ENCODE measurements at regions not wholly inside any gene's neighbourhood (a gene's known extent, or its start where the extent isn't known, plus 50 kb on each side); places are given as distances from the start of the nearest gene placed in this dataset.

DNA sequence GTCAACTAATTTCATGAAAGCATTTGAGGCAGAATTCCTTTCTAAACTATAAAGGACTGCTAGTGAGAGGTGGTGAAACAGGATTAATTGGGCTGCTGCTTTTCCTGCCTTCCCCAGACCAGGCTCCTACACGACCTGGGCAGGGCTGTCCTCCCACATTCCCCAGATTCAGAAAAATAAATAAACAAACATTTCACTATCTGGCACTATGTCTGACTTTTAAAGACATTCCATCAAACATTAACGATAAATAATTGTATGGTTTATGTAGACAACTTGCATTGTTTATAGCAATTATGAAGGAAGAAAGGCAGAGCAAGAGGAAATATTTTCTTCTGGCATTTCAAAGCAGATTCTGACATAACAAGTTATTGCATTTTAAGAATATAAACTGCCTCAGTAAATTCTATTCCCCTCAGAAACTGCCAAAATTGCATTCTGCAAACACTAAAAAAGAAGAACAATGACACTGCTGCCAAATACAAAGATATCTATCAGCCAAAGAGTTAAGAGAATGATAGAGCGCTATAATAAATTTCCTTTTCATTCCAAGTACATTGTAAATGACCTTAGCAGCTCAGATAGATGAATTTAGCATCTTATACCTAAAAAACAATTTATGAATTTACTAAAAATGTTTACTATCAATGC, 214.7 kb upstream of the INTU start:
- Histone ChIP-seq H3K4me1 (ENCODE audit: insufficient read depth, low read length) (no peaks in the 10 kb centered on the region), H3K27me3 (ENCODE audit: insufficient read depth, low read length, poor library complexity, severe bottlenecking) (no peaks in the 10 kb centered on the region), H3K36me3 (ENCODE audit: insufficient read depth, low read length) (no peaks in the 10 kb centered on the region), H3K27ac (ENCODE audit: low read depth, low read length) (no peak overlapping the region), H3K9me3 (ENCODE audit: low read length) (no peaks in the 10 kb centered on the region), H3K4me3 (ENCODE audit: low read length) (no peak overlapping the region)
- Mint-ChIP-seq H3K27ac (no peak overlapping the region), H3K27me3 (no peaks in the 10 kb centered on the region), H3K4me3 (no peak overlapping the region), H3K9me3 (peaks cover 0 to 6% (median 0%) of the 10 kb centered on the region in 5 donors), H3K36me3 (no peaks in the 10 kb centered on the region), H3K4me1 (no peaks in the 10 kb centered on the region)
- ChIA-PET CTCF (no interaction called here), POLR2A (no interaction called here)
- no peak for DNase-seq

DNA sequence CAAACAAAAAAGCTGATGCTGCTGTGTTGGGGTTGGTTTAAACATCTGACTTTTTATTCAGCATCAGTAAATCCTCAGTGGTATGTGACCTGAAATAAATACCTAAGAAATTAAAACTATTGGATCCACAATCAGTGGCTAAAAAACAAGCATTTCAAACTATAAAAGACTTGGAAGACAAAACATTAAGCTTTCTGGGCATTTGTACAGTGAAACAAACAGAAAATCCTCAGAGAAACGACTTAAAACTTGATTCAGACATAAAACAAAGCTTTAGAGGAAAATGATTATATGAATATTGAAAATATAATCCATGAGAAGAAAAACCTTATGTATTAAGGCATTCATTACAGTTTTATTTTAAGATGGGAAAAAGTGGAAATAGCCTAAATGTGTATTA, 213.3 kb upstream of the INTU start:
- H3K9me3 Mint-ChIP-seq, result peaks cover 0 to 6% (median 0%) of the 10 kb centered on the region in 5 donors
- H3K4me3 Mint-ChIP-seq, result no peak overlapping the region
- no peaks in the 10 kb centered on the region for H3K9me3 ChIP-seq (ENCODE audit: low read length)
- H3K4me1 Mint-ChIP-seq, result no peaks in the 10 kb centered on the region
- H3K27ac Mint-ChIP-seq, result no peak overlapping the region
- no peak overlapping the region for H3K27ac ChIP-seq (ENCODE audit: low read depth, low read length)
- DNase-seq, result no peak
- no peaks in the 10 kb centered on the region for H3K27me3 Mint-ChIP-seq
- POLR2A ChIA-PET, result no interaction called here
- H3K36me3 Mint-ChIP-seq, result no peaks in the 10 kb centered on the region
- no peaks in the 10 kb centered on the region for H3K36me3 ChIP-seq (ENCODE audit: insufficient read depth, low read length)
- H3K4me3 ChIP-seq (ENCODE audit: low read length), result no peak overlapping the region
- CTCF ChIA-PET, result no interaction called here
- no peaks in the 10 kb centered on the region for H3K27me3 ChIP-seq (ENCODE audit: insufficient read depth, low read length, poor library complexity, severe bottlenecking)
- H3K4me1 ChIP-seq (ENCODE audit: insufficient read depth, low read length), result no peaks in the 10 kb centered on the region

GRCh38 chr4:127421437-127421836, 211.3 kb upstream of the INTU start:
- H3K9me3 Mint-ChIP-seq, result peaks cover 0 to 6% (median 2%) of the 10 kb centered on the region in 5 donors
- DNase-seq, result no peak
- no peaks in the 10 kb centered on the region for H3K4me1 Mint-ChIP-seq
- H3K4me3 ChIP-seq (ENCODE audit: low read length), result no peak overlapping the region
- POLR2A ChIA-PET, result no interaction called here
- CTCF ChIA-PET, result no interaction called here
- H3K27me3 ChIP-seq (ENCODE audit: insufficient read depth, low read length, poor library complexity, severe bottlenecking), result no peaks in the 10 kb centered on the region
- no peak overlapping the region for H3K4me3 Mint-ChIP-seq
- no peak overlapping the region for H3K27ac Mint-ChIP-seq
- no peaks in the 10 kb centered on the region for H3K36me3 ChIP-seq (ENCODE audit: insufficient read depth, low read length)
- H3K9me3 ChIP-seq (ENCODE audit: low read length), result no peaks in the 10 kb centered on the region
- no peaks in the 10 kb centered on the region for H3K27me3 Mint-ChIP-seq
- H3K36me3 Mint-ChIP-seq, result no peaks in the 10 kb centered on the region
- no peak overlapping the region for H3K27ac ChIP-seq (ENCODE audit: low read depth, low read length)
- no peaks in the 10 kb centered on the region for H3K4me1 ChIP-seq (ENCODE audit: insufficient read depth, low read length)

DNA sequence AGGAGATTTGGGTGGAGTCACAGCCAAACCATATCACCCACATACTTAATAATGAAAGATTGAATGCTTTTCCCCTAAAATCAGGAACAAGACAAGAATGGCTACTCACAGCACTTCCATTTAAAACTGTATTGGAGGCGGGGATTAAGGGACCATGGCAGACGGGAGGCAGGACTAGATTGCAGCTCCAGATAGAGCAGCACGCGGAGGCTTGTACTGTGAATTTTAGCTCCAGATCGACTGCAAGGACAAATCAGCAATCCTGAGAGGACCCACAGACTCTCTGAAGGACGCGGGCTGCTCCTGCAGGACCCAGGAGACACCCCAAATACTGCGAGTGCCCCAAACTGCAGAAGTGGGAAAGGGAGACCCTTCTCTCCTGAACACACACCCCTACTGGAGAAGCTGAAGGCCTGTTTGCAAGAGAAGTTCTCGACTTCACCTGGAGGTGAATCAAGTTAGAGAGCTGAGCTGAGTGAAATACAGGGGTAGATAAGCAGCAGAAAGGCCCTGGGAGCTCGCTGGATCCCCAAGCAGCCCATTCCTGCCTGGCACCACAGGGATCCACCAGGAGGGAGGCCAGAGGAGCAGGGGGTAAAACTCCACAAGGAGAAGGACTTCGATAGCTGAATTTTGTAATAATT, 207.4 kb upstream of the INTU start:
- Histone ChIP-seq H3K9me3 (ENCODE audit: low read length) (no peaks in the 10 kb centered on the region), H3K27me3 (ENCODE audit: insufficient read depth, low read length, poor library complexity, severe bottlenecking) (no peaks in the 10 kb centered on the region), H3K27ac (ENCODE audit: low read depth, low read length) (no peak overlapping the region), H3K4me3 (ENCODE audit: low read length) (no peak overlapping the region), H3K36me3 (ENCODE audit: insufficient read depth, low read length) (no peaks in the 10 kb centered on the region), H3K4me1 (ENCODE audit: insufficient read depth, low read length) (no peaks in the 10 kb centered on the region)
- Mint-ChIP-seq H3K4me3 (no peak overlapping the region), H3K36me3 (no peaks in the 10 kb centered on the region), H3K9me3 (peaks cover 0 to 7% (median 0%) of the 10 kb centered on the region in 5 donors), H3K27me3 (peaks cover 0 to 2% of the 10 kb centered on the region in 2 donors), H3K4me1 (no peaks in the 10 kb centered on the region), H3K27ac (no peak overlapping the region)
- ChIA-PET POLR2A (no interaction called here), CTCF (no interaction called here)
- no peak for DNase-seq

DNA sequence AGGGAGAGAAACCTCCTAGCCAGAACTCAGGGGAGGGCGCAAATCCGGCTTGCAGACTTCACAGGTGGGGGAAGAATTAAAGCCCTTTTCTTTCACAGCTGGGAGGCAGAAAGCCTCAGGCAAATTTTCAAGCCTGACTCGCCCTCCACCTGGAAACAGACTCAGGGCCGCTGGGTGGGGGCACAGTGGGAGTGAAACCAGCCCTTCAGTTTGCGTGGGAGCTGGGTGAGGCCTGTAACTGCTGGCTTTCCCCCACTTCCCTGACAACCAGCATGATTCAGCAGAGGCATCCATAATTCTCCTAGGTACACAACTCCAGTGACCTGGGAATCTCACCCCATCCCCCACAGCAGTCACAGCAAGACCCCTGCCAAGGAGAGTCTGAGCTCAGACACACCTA, 206.9 kb upstream of the INTU start:
- Histone ChIP-seq H3K4me1 (ENCODE audit: insufficient read depth, low read length) (no peaks in the 10 kb centered on the region), H3K27me3 (ENCODE audit: insufficient read depth, low read length, poor library complexity, severe bottlenecking) (no peaks in the 10 kb centered on the region), H3K36me3 (ENCODE audit: insufficient read depth, low read length) (no peaks in the 10 kb centered on the region), H3K9me3 (ENCODE audit: low read length) (no peaks in the 10 kb centered on the region), H3K4me3 (ENCODE audit: low read length) (no peak overlapping the region), H3K27ac (ENCODE audit: low read depth, low read length) (no peak overlapping the region)
- Mint-ChIP-seq H3K36me3 (no peaks in the 10 kb centered on the region), H3K27ac (no peak overlapping the region), H3K9me3 (peaks cover 0 to 7% (median 0%) of the 10 kb centered on the region in 5 donors), H3K27me3 (peaks cover 0 to 2% of the 10 kb centered on the region in 2 donors), H3K4me3 (no peak overlapping the region), H3K4me1 (no peaks in the 10 kb centered on the region)
- DNase-seq, result no peak
- ChIA-PET CTCF (no interaction called here), POLR2A (no interaction called here)

GRCh38 chr4:127441571-127441970, 191.2 kb upstream of the INTU start:
- POLR2A ChIA-PET, result no interaction called here
- CTCF ChIA-PET, result no interaction called here
- H3K27ac Mint-ChIP-seq, result no peak overlapping the region
- DNase-seq, result no peak
- H3K4me3 Mint-ChIP-seq, result no peak overlapping the region
- H3K9me3 Mint-ChIP-seq, result peaks cover 0 to 11% (median 0%) of the 10 kb centered on the region in 5 donors
- no peaks in the 10 kb centered on the region for H3K27me3 ChIP-seq (ENCODE audit: insufficient read depth, low read length, poor library complexity, severe bottlenecking)
- H3K27ac ChIP-seq (ENCODE audit: low read depth, low read length), result no peak overlapping the region
- H3K4me1 Mint-ChIP-seq, result no peaks in the 10 kb centered on the region
- H3K4me1 ChIP-seq (ENCODE audit: insufficient read depth, low read length), result no peaks in the 10 kb centered on the region
- no peaks in the 10 kb centered on the region for H3K36me3 ChIP-seq (ENCODE audit: insufficient read depth, low read length)
- H3K4me3 ChIP-seq (ENCODE audit: low read length), result no peak overlapping the region
- no peaks in the 10 kb centered on the region for H3K9me3 ChIP-seq (ENCODE audit: low read length)
- no peaks in the 10 kb centered on the region for H3K27me3 Mint-ChIP-seq
- no peaks in the 10 kb centered on the region for H3K36me3 Mint-ChIP-seq

- peaks cover 0 to 11% (median 0%) of the 10 kb centered on the region in 5 donors for H3K9me3 Mint-ChIP-seq
These were observed 187.3 kb upstream of the INTU start for GRCh38 chr4:127445471-127445870.

DNA sequence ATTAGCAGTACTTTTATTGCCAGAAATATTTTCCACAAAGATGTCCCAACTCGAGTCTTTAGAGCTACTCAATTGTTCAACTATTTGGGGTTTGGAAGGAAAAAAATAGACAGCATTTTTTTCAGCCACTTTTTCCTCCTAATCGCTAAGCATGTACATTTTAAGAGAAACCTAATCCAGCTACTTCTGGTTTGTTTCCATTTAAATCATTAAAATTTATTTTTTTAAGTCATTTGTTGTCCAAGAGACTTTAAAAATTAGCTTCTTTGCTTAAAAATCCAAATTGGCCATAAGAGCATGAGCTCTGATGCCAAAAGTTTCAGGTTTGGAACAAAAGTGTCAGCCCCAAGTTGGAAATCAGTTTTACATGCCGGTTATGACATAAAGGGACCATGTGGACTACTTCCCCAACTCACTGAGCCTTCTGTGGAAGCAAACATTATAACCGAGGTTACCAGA, 186.3 kb upstream of the INTU start:
- Histone ChIP-seq H3K27ac (ENCODE audit: low read depth, low read length) (no peak overlapping the region), H3K9me3 (ENCODE audit: low read length) (no peaks in the 10 kb centered on the region), H3K4me1 (ENCODE audit: insufficient read depth, low read length) (no peaks in the 10 kb centered on the region), H3K4me3 (ENCODE audit: low read length) (no peak overlapping the region), H3K27me3 (ENCODE audit: insufficient read depth, low read length, poor library complexity, severe bottlenecking) (no peaks in the 10 kb centered on the region), H3K36me3 (ENCODE audit: insufficient read depth, low read length) (no peaks in the 10 kb centered on the region)
- Mint-ChIP-seq H3K4me1 (no peaks in the 10 kb centered on the region), H3K27me3 (no peaks in the 10 kb centered on the region), H3K9me3 (peaks cover 0 to 11% (median 0%) of the 10 kb centered on the region in 5 donors), H3K4me3 (no peak overlapping the region), H3K36me3 (no peaks in the 10 kb centered on the region), H3K27ac (no peak overlapping the region)
- CTCF ChIA-PET, result no interaction called here
- DNase-seq, result no peak
- POLR2A ChIA-PET, result no interaction called here

More at GRCh38 chr4:127445471-127445870, 187.3 kb upstream of the INTU start:
- no peak overlapping the region for H3K27ac ChIP-seq (ENCODE audit: low read depth, low read length)
- no peaks in the 10 kb centered on the region for H3K27me3 Mint-ChIP-seq
- H3K27ac Mint-ChIP-seq, result no peak overlapping the region
- no peaks in the 10 kb centered on the region for H3K36me3 ChIP-seq (ENCODE audit: insufficient read depth, low read length)
- DNase-seq, result no peak
- H3K36me3 Mint-ChIP-seq, result no peaks in the 10 kb centered on the region
- H3K4me3 ChIP-seq (ENCODE audit: low read length), result no peak overlapping the region
- H3K27me3 ChIP-seq (ENCODE audit: insufficient read depth, low read length, poor library complexity, severe bottlenecking), result no peaks in the 10 kb centered on the region
- ChIA-PET CTCF (no interaction called here), POLR2A (no interaction called here)
- no peaks in the 10 kb centered on the region for H3K4me1 ChIP-seq (ENCODE audit: insufficient read depth, low read length)
- no peak overlapping the region for H3K4me3 Mint-ChIP-seq
- H3K4me1 Mint-ChIP-seq, result no peaks in the 10 kb centered on the region
- no peaks in the 10 kb centered on the region for H3K9me3 ChIP-seq (ENCODE audit: low read length)
